MG63 (cell line): ENCODE measurements at regions not wholly inside any gene's neighbourhood (a gene's known extent, or its start where the extent isn't known, plus 50 kb on each side); places are given as distances from the start of the nearest gene placed in this dataset.
"Not testable (repeated sequence)": the region's sequence is repeated elsewhere in the genome, so short reads cannot be mapped to it uniquely, and the experiment has no call there.

Experiments used
- DNase-seq: peaks from one replicate; pipeline ENCODE4 v3.0.0-alpha.2; 2020
- H3K27me3 ChIP-seq: fragments of 250-450 bp; sonication (Bioruptor Pico); 2 replicates; pipeline ENCODE4 v1.5.1; 2020; ENCODE audit warnings: mild to moderate bottlenecking, moderate library complexity
- H3K36me3 ChIP-seq: fragments of 250-450 bp; sonication (Bioruptor Pico); 2 replicates; pipeline ENCODE4 v1.5.1; 2020; ENCODE audit warnings: mild to moderate bottlenecking, moderate library complexity
- H3K4me3 ChIP-seq: fragments of 250-450 bp; sonication (Bioruptor Pico); 2 replicates; pipeline ENCODE4 v1.5.1; 2020; ENCODE audit warnings: mild to moderate bottlenecking, moderate library complexity
- H3K9me3 ChIP-seq: fragments of 250-450 bp; sonication (Bioruptor Pico); 2 replicates; pipeline ENCODE4 v1.5.1; 2020; ENCODE audit warnings: mild to moderate bottlenecking, moderate library complexity

DNA sequence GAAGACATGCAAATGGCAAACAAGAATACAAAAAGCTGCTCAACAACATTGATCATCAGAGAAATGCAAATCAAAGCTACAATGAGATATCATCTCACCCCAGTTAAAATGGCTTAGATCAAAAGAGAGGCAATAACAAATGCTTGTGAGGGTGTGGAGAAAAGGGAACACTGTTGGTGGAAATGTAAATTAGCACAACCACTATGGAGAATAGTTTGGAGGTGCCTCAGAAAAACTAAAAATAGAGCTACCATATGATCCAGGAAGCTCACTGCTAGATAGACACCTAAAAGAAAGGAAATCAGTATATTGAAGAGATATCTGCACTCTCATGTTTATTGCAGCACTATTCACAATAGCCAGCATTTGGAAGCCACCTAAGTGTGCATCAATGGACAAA, 108.0 kb upstream of the RANBP3L start:
- not testable (repeated sequence) for H3K36me3 ChIP-seq, H3K4me3 ChIP-seq, H3K9me3 ChIP-seq, H3K27me3 ChIP-seq, DNase-seq

DNA sequence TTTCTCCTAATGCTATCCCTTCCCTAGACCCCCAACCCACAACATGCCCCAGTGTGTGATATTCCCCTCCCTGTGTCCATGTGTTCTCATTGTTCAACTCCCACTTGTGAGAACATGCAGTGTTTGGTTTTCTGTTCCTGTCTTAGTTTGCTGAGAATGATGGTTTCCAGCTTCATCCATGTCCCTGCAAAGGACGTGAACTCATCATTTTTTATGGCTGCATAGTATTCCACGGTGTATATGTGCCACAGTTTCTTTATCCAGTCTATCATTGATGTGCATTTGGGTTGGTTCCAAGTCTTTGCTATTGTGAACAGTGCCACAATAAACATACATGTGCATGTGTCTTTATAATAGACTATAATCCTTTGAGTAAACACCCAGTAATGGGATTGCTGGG, 109.0 kb upstream of the RANBP3L start:
- not testable (repeated sequence) for H3K36me3 ChIP-seq, DNase-seq, H3K27me3 ChIP-seq, H3K9me3 ChIP-seq, H3K4me3 ChIP-seq

DNA sequence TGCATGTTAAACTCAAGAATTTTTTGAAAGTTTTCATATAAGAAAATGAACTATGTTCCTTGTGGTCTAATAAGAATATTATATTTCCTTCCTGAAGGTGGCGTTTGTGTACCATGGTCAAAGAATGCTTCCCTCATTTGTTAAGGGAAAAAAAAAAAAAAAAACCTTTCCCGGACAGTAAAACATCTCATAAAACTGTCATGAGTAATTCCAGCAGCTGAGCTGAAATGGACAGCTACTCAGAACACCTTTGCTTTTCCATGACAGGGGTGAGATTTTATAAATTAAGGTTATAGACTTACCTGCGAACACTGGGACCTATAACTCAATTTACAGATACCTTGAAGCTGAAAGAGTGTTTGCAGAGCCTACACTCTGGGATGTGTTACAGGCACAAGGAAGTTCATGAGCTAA, 113.2 kb upstream of the RANBP3L start:
- no peak overlapping the region for H3K4me3 ChIP-seq
- DNase-seq: no peak
- no peaks in the 10 kb centered on the region for H3K9me3 ChIP-seq
- no peaks in the 10 kb centered on the region for H3K36me3 ChIP-seq
- H3K27me3 ChIP-seq: no peaks in the 10 kb centered on the region

DNA sequence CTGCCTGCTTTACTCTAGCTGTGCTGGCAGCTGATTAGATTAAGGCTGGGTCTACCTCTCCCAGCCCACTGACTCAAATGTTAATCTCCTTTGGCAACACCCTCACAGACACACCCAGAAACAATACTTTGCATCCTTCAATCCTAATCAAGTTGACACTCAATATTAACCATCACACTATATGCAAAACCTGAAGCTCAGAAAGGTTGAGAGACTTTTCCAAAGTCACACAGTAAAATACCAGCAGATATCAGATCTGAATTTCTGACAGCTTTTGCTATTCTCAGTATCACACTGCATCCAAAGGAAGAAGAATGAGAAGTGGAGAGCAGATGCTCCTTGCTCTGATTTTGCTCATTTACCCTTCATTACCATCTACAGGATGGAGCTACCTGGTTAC, 114.9 kb upstream of the RANBP3L start:
- no peaks in the 10 kb centered on the region for H3K27me3 ChIP-seq
- no peaks in the 10 kb centered on the region for H3K36me3 ChIP-seq
- no peak for DNase-seq
- no peaks in the 10 kb centered on the region for H3K9me3 ChIP-seq
- H3K4me3 ChIP-seq: no peak overlapping the region

DNA sequence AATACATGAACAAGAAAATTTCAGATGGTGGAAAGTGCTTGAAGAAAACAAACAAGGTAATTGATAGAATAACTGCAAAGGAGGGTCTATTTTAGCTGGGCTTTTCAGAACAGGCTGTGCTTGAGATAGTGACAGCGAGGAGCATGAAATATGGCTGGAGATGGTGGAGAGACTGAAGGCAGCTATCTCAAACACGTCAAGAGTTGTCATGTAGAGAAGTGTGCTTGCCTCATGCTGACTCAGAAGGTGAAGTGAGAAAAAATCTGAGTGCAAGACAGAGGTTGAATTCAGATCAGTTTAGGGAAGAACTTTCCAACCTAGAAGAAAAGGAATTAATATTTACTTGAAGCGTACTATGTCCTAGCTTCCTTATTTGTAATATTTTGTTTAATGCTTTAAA, 115.5 kb upstream of the RANBP3L start:
- no peaks in the 10 kb centered on the region for H3K9me3 ChIP-seq
- H3K36me3 ChIP-seq: no peaks in the 10 kb centered on the region
- no peaks in the 10 kb centered on the region for H3K27me3 ChIP-seq
- no peak overlapping the region for H3K4me3 ChIP-seq
- DNase-seq: no peak

DNA sequence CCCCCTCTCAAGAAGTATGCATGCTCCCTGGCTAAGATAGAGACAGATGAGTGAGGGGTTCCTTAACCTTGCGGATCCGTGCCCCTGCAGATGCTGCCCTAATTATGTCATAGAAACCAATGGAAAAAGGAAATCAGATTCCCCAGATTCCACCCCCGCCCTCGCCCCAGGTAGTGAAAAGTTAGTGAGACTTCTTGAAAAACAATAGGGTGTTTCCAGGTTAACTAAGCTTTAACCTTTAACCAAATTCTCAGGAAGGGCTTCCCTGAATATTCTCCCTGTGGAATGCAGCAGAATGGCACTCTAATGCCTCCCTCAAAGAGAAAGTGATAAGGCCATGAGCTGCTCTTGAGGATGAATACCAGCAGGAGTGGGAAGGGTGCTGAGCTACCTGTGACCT, 116.0 kb upstream of the RANBP3L start:
- no peaks in the 10 kb centered on the region for H3K27me3 ChIP-seq
- H3K36me3 ChIP-seq: no peaks in the 10 kb centered on the region
- DNase-seq: no peak
- H3K4me3 ChIP-seq: no peak overlapping the region
- no peaks in the 10 kb centered on the region for H3K9me3 ChIP-seq

DNA sequence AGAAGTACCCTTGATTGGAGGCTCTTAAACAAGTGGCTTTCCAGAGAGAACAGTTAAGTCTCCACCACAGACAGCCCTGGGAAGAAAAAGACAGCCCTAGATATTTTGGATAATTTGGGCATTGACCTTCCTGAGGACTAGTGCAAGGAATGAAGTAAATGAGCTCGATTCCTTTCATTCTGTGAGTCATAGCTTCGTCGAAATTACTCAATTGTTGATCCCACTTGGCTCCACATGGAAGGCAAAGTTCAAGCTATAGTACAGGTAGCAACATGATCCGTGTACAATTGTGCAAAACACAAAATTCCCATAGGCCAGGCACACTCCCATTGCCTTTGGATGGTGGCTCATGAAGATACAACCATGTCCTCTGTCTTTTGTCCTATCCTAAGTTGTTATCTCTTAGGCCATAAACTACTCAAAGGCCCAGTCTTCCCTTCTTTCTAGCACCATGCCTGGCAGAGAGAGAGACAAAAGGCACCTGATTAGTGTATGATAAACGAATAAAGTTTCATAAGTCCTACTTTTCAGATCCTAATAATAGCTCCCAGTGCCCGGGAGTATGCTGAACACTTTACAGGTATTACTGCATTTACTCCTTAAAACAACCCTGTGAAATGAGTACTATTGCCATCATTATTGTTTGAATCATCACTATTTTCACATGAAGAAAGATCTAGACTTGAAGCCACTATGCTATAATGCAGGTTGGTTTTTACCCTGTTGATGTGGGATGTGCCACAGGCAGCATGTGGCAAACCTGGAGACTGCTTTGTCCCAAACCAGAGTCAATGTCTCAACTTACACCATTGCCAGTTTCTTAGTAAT, 116.7 kb upstream of the RANBP3L start:
- Histone ChIP-seq H3K4me3 (no peak overlapping the region), H3K27me3 (no peaks in the 10 kb centered on the region), H3K36me3 (no peaks in the 10 kb centered on the region), H3K9me3 (no peaks in the 10 kb centered on the region)
- no peak for DNase-seq

DNA sequence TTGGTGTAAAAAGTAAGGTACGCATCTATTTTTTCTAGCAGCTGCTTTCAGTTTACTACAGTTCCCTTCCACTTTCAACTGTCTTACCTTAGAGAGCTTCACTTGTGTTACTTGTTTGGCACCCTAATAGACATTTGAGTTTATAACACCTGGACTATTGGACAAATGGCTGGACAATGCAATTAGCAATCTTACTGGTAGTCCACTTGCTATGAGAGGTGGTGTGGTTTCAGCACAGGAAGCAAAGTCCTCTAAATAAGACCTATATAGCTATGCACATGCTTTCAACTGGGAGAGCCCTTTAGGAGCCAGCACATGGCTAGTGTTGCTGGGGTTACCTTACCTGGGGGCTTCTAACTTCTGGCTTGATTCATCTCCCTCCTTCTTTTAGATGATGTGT, 119.6 kb upstream of the RANBP3L start:
- Histone ChIP-seq H3K27me3 (no peaks in the 10 kb centered on the region), H3K9me3 (no peaks in the 10 kb centered on the region), H3K4me3 (no peak overlapping the region), H3K36me3 (no peaks in the 10 kb centered on the region)
- DNase-seq: no peak

DNA sequence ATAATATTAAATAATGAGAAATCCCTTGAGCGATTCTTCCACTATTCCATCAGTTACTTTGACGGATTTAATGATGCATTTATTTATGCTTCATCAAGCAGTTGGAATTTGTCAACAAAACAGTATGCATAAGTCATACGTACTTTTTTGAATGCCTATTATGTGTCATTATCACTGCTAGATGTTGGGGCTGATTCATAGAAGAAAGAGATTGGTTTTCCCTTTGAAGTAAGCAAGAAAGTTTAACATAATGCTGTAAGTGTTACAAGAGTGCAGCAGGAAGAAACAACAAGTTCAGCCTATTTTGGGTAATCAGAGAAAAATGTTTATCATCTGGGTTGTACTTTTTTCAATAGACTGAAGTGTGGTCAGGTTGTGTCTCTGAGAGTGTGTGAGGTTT, 121.2 kb upstream of the RANBP3L start:
- no peaks in the 10 kb centered on the region for H3K36me3 ChIP-seq
- no peaks in the 10 kb centered on the region for H3K27me3 ChIP-seq
- DNase-seq: no peak
- H3K4me3 ChIP-seq: no peak overlapping the region
- H3K9me3 ChIP-seq: no peaks in the 10 kb centered on the region; the same call in 1 of the 2 replicates

DNA sequence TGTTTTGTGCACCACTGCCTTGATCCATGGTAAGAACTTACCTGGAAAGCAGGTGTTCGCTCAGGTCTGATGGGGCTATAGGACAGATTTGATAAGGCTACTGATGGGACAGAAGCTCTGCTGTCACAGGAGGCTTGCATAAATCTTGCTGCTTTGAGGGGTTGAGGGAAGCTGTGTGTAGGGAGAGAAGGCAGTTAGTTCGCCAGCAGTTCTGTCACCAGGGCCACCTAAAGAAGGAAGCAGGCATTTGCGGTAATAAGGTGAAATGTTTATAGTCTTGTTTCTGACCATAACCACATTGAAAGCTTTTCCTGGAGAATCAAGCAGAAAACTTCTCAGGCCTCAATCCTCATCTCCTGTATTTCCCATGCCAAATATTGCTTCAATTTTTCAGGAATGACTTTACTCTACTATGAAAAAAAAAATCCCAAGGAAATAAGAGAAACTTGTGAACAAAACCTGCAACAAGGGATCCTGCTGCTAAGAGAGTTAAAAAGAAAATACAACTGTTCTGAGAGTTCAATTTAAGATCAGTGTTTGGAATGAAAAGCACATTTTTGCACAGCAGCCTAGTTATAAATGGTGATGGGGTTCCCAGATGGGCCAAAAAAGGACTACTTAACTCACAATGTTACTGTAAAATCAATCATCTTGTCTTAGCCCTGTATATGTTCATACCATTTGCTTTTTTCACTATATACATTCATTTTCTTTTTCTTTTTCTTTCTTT, 122.0 kb upstream of the RANBP3L start:
- H3K27me3 ChIP-seq: no peaks in the 10 kb centered on the region
- H3K4me3 ChIP-seq: no peak overlapping the region
- H3K9me3 ChIP-seq: no peaks in the 10 kb centered on the region; the same call in 1 of the 2 replicates
- DNase-seq: no peak
- H3K36me3 ChIP-seq: no peaks in the 10 kb centered on the region

DNA sequence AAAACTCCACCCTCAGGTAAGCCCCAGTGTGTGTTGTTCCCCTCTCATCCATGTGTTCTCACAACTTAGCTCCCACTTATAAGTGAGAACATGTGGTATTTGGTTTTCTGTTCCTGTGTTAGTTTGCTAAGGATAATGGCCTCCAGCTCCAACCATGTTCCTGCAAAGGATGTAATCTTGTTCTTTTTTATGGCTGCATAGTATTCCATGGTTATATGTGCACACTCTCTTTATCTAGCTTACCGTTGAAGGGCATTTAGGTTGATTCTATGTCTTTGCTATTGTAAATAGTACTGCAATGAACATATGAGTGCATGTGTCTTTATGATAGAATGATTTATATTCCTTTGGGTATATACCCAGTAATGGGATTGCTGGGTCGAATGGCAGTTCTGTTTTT, 124.4 kb upstream of the RANBP3L start:
- H3K4me3 ChIP-seq, DNase-seq, H3K36me3 ChIP-seq, H3K27me3 ChIP-seq, H3K9me3 ChIP-seq: not testable (repeated sequence)

DNA sequence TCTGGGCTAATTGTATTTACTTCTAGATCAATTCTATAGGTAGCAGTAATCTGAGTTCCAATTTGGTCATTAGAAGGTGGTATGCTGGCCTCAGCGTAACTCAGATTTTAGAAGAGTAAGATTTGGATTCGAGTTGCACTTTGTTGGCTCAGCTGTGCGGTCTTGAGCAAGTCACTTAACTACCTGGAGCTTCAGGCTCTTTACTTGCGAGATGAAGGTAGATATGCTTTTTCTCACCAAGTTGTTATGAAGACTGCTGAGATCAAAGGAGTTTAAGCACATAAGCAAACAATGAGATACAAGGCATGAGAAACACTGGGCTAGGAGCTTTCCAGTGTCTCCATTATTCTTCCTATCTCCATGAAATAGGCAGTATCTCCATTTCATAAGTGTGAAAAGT, 133.8 kb upstream of the RANBP3L start:
- Histone ChIP-seq H3K27me3 (no peaks in the 10 kb centered on the region; the same call in 1 of the 2 replicates), H3K9me3 (no peaks in the 10 kb centered on the region), H3K4me3 (no peak overlapping the region), H3K36me3 (no peaks in the 10 kb centered on the region)
- DNase-seq: no peak

DNA sequence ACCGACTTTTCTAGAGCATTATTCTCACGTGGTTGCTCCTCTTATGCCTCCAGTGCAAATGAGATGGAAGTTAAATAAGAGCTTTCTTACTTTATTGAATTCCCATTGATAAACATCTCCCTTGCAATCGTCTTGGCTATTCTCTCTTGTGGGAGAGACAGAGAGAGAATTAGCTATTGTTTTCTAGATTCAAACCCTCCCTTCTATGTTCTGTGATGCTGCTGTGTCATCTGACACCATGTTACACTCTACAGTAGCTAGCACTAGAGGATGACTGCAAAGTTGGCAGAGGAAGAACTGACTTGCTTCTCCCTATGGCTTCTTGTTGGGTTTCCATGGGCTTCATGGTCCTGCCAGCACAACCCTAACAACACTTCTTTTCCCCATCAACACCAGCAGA, 134.6 kb upstream of the RANBP3L start:
- Histone ChIP-seq H3K27me3 (no peaks in the 10 kb centered on the region; the same call in 1 of the 2 replicates), H3K36me3 (no peaks in the 10 kb centered on the region), H3K9me3 (no peaks in the 10 kb centered on the region), H3K4me3 (no peak overlapping the region)
- DNase-seq: no peak

DNA sequence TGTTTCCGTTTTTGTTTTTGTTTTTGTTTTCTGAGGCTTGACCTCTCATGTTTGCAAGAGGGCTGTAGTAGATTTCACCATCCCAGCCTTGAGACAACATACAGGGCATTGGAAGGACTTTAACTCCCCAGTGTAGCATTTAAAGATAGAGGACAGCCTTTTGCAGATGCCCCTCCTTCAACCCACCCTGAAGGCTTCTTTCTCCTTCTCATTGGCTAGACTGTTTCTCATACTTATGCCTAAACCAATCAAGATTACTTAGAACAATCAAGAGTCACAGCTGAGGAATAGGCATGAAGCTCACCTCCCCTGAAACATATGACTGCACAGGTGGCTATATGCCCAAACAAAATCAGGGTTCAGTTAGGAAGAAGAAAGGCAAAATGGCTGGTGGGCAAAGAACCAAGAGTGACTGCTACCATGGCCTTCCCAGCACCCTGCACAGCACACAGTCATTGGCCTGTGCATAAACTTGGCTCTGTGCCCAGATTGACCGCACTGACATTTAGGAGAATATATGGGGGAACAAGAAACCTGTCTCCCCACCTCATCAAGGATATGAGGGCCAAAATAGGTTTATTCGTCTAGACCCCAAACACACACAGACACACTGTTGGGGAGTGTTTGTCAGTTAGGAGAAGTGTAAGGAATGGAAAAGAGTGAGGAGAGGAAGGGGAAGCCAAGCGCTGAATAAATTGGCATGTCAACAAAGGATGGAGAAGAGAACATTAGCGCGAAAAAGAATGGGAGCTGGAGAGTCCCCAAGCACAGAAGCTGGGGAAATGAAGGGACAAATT, 137.3 kb upstream of the RANBP3L start:
- no peak for DNase-seq
- H3K27me3 ChIP-seq: no peaks in the 10 kb centered on the region; the same call in 1 of the 2 replicates
- H3K36me3 ChIP-seq: no peaks in the 10 kb centered on the region
- no peak overlapping the region for H3K4me3 ChIP-seq
- no peaks in the 10 kb centered on the region for H3K9me3 ChIP-seq

DNA sequence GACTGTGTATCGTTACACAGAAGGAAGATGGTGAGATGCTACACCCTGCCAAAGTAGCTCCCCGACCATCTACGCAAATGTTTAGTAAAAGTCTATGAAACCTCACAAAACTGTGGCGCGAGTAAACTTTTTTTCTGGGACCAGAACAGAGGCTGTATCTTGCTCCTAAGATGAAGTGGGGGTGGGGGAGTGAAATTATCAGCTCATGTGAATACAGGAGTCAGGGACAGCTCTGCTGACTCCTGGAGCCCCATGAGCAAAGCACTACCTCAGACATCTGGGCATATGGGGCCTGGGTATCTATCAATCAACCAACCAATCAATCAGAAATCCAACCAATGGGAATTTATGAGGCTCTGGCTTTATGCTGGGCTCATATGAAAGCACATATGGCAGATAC, 138.6 kb upstream of the RANBP3L start:
- H3K4me3 ChIP-seq: no peak overlapping the region
- no peak for DNase-seq

DNA sequence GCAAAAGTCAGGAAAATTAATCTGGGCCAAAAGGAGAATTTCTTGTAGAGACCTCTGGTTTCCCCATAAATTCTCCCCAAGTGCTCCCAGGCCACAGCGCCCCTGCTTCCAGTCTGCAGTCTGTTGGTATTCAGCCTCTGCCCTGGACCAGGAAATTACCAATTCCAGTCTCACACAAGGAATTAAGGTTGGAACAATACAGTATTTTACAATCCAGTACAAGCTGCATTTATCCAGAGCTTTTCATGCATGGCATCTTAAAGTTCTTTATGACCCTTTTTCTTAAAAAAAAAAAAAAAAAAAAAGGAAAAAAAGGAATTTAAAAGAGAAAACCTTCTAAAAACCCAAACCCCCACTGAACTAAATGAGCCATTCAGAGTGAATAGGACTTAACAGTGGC, 139.6 kb upstream of the RANBP3L start:
- Histone ChIP-seq H3K36me3 (no peaks in the 10 kb centered on the region), H3K27me3 (no peaks in the 10 kb centered on the region), H3K4me3 (no peak overlapping the region), H3K9me3 (no peaks in the 10 kb centered on the region)
- DNase-seq: no peak

More for the DNA sequence above, 138.6 kb upstream of the RANBP3L start:
- Histone ChIP-seq H3K36me3 (no peaks in the 10 kb centered on the region), H3K9me3 (no peaks in the 10 kb centered on the region), H3K27me3 (no peaks in the 10 kb centered on the region; the same call in 1 of the 2 replicates)

DNA sequence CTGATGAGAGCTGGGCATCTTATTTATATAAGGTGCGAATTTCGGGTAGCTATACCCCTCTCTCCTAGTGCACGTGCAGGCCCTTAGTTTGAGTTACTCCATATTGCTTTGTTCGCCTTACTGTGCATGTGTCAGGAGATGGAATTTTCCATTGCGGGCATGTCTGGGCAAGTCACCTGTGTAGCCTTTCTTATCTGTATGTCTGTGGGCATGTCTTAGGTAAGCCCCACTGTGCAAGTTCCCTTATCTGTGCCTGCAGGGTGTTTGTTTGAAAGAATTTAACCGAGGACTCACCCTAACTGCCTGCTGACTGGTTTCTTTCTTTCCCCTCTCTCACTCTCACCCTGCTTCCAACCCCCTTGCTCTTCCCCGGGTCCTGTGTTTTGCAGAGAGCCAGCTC, 140.7 kb upstream of the RANBP3L start:
- no peaks in the 10 kb centered on the region for H3K27me3 ChIP-seq
- no peaks in the 10 kb centered on the region for H3K36me3 ChIP-seq
- no peak overlapping the region for H3K4me3 ChIP-seq
- H3K9me3 ChIP-seq: no peaks in the 10 kb centered on the region
- no peak for DNase-seq
